Stimulated activated memory B cell treated with anti-CD40 and anti-IgM and Interleukin-4, amounts not matched to agents 10 μg/mL and 1 μg/mL and 100 μg/mL, for 72 hours (primary cell): ENCODE measurements at regions not wholly inside any gene's neighbourhood (a gene's known extent, or its start where the extent isn't known, plus 50 kb on each side); places are given as distances from the start of the nearest gene placed in this dataset.
A peak's percentile ranks its signal among the peaks of the same experiment; 100 is the strongest.

Source experiments
- ATAC-seq: fragments of 150-1000 bp; cut with Tn5 transposase; 2 replicates; pipeline ENCODE4 v1.10.0; 2021
- H3K27ac Mint-ChIP-seq: one replicate; pipeline ENCODE4 v1.8.0; 2022; ENCODE audit warnings: mild to moderate bottlenecking, mixed read lengths
- H3K27me3 Mint-ChIP-seq: one replicate; pipeline ENCODE4 v1.8.0; 2022; ENCODE audit warnings: mixed read lengths
- H3K36me3 Mint-ChIP-seq: one replicate; pipeline ENCODE4 v1.8.0; 2022; ENCODE audit warnings: mixed read lengths
- H3K4me1 Mint-ChIP-seq: one replicate; pipeline ENCODE4 v1.8.0; 2022; ENCODE audit warnings: mixed read lengths
- H3K4me3 Mint-ChIP-seq: one replicate; pipeline ENCODE4 v1.8.0; 2022; ENCODE audit warnings: mild to moderate bottlenecking, moderate library complexity, mixed read lengths
- H3K9me3 Mint-ChIP-seq: one replicate; pipeline ENCODE4 v1.8.0; 2022; ENCODE audit warnings: mixed read lengths

DNA sequence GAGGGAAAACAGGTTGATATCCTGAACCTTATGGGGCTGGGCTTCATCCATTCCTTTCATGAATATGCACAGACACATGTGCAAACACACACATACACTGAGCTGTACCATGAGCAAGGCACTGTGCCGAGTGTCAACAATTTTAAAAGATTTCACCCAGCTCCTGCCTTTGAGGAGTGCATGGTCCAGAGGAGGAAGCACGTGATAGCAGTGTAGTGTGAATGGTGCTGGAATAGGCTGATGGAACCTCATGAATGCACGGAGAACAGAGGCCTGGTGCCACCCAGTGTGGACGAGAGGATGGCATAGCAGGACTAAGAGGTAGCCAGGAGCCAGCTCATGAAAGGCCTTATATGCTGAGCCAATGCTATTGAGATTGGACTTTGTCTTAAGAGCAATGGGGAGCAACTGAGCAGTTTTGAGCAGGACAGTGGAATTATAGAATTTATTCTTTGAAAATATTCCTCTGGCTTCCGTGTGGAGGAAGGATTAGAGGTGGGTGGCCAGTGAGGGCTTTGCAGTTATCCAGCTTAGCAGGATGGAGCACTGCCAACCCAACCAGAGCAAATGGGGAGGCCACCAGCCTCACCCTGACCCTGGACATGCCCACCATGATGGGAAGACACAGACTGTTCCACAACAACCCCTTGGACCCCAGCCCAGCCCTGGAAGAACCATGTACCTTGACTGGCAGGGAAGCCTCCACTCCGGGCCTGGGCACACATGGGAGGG is 84.4 kb downstream of the UNC5CL start:
- H3K4me3 Mint-ChIP-seq, result no peak overlapping the region
- H3K9me3 Mint-ChIP-seq, result no peaks in the 10 kb centered on the region
- no peaks in the 10 kb centered on the region for H3K36me3 Mint-ChIP-seq
- ATAC-seq, result peak; percentile 10
- no peaks in the 10 kb centered on the region for H3K4me1 Mint-ChIP-seq
- H3K27me3 Mint-ChIP-seq, result peaks cover 18% of the 10 kb centered on the region
- H3K27ac Mint-ChIP-seq, result no peak overlapping the region

DNA sequence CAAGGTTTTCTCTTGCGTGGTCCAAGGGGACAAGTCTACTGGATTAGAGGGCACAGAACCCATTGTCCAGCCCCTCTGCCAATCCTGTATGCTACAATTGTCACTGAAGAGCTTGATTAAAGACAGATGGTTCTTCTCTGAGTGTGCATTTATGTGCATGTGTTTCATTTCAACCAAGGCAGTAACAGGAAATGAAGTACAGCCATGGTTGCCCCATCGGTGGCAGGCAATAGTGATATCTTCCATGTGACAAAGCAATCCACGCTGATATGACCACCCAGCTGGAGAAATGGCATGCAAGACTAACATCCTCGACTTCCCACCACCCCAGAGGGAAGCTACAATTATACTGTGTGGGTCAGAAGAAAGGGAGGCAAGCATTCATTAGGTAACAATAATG is 85.5 kb downstream of the UNC5CL start:
- no peak for ATAC-seq
- no peak overlapping the region for H3K27ac Mint-ChIP-seq
- H3K27me3 Mint-ChIP-seq, result peaks cover 24% of the 10 kb centered on the region
- H3K4me3 Mint-ChIP-seq, result no peak overlapping the region
- no peaks in the 10 kb centered on the region for H3K36me3 Mint-ChIP-seq
- H3K9me3 Mint-ChIP-seq, result no peaks in the 10 kb centered on the region
- H3K4me1 Mint-ChIP-seq, result no peaks in the 10 kb centered on the region

- Mint-ChIP-seq H3K36me3 (no peaks in the 10 kb centered on the region), H3K27ac (no peak overlapping the region), H3K27me3 (peaks cover 24% of the 10 kb centered on the region), H3K4me3 (no peak overlapping the region), H3K9me3 (no peaks in the 10 kb centered on the region), H3K4me1 (no peaks in the 10 kb centered on the region)
- no peak for ATAC-seq
Observed at GRCh38 chr6:40950986-40951698, 87.9 kb downstream of the UNC5CL start.

DNA sequence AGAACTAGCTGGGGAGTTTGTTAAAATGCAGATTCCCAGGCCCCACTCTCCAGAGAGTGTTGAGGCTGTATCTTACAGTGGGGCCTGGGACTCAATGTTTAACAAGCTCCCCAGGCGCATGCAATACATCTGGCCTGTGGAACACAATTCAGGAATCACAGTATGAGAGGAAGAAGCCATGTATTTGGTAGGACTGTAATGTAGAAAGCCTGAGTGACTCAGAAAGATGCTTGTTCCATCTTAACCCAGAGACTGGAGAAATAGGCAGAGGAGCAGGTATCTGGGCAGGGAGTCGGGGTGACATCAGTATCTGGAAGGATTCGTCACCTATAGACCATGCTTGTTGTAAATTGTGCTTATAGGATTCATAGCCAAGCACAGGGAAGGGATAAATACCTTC is 90.5 kb downstream of the UNC5CL start:
- H3K9me3 Mint-ChIP-seq, result no peaks in the 10 kb centered on the region
- no peak for ATAC-seq
- peaks cover 24% of the 10 kb centered on the region for H3K27me3 Mint-ChIP-seq
- H3K4me1 Mint-ChIP-seq, result no peaks in the 10 kb centered on the region
- no peaks in the 10 kb centered on the region for H3K36me3 Mint-ChIP-seq
- H3K27ac Mint-ChIP-seq, result no peak overlapping the region
- no peak overlapping the region for H3K4me3 Mint-ChIP-seq

DNA sequence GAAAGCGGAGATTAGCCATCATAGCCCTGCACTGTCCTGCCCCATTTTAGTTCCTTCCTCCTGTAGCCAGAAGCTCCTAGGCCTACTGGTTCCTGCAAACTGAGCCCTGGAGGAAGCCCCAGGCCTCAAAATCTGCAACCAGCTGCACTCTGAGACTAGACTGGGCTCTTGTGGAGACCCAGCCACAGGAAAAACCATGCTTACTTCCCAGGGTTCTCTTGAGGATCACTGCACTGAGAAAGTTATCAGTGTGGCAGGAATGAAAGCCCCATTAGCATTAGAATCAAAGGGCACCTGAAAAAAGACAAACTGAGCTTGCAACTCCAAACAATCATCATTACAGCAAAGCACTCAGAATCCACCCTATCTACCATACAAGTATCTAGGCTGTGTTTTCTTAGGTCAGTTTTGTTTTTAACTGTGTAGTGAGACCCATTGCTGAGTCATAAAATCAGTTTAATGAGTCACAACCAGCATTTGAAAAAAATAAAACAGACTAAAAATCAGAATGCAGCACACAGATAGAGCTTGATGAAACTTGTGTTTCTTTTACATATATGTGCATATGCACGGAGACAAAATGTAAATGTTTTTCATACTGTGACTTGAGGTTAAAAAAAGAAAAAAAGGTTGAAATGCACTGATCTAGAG is 91.0 kb downstream of the UNC5CL start:
- H3K27me3 Mint-ChIP-seq, result peaks cover 24% of the 10 kb centered on the region
- no peaks in the 10 kb centered on the region for H3K36me3 Mint-ChIP-seq
- H3K4me3 Mint-ChIP-seq, result no peak overlapping the region
- H3K4me1 Mint-ChIP-seq, result no peaks in the 10 kb centered on the region
- no peak overlapping the region for H3K27ac Mint-ChIP-seq
- no peak for ATAC-seq
- no peaks in the 10 kb centered on the region for H3K9me3 Mint-ChIP-seq

- H3K36me3 Mint-ChIP-seq, result no peaks in the 10 kb centered on the region
- H3K4me3 Mint-ChIP-seq, result no peak overlapping the region
- ATAC-seq, result no peak
- peaks cover 25% of the 10 kb centered on the region for H3K27me3 Mint-ChIP-seq
- no peaks in the 10 kb centered on the region for H3K4me1 Mint-ChIP-seq
- H3K9me3 Mint-ChIP-seq, result no peaks in the 10 kb centered on the region
- no peak overlapping the region for H3K27ac Mint-ChIP-seq
Observed at GRCh38 chr6:40946738-40947301, 92.2 kb downstream of the UNC5CL start.

DNA sequence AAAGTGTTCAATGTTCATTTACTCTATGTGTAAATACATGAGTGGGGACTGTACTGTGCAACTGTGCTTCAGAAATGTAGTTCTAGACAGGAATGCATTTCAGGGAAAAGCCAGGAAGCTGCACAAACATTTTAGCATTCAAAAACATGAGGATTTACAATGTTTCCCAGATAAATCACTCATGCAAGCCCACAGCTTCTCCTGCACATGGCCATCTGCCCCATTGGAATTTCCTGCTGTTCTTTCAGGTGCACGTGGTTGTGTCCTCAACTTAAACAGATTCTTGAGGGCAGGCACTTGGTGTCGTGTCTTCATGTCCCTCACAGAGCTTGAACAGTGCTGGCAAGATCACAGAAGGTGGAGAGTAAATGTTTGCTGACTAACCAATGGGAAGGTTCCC is 101.5 kb downstream of the UNC5CL start:
- Mint-ChIP-seq H3K36me3 (no peaks in the 10 kb centered on the region), H3K27me3 (peaks cover 45% of the 10 kb centered on the region)
- ATAC-seq, result no peak

GRCh38 chr6:40936818-40937251 is 102.2 kb downstream of the UNC5CL start:
- H3K27ac Mint-ChIP-seq, result no peak overlapping the region
- H3K4me3 Mint-ChIP-seq, result no peak overlapping the region
- H3K9me3 Mint-ChIP-seq, result no peaks in the 10 kb centered on the region
- H3K36me3 Mint-ChIP-seq, result no peaks in the 10 kb centered on the region
- no peaks in the 10 kb centered on the region for H3K4me1 Mint-ChIP-seq
- no peak for ATAC-seq
- peaks cover 44% of the 10 kb centered on the region for H3K27me3 Mint-ChIP-seq

More for the DNA sequence above, 101.5 kb downstream of the UNC5CL start:
- H3K4me1 Mint-ChIP-seq, result no peaks in the 10 kb centered on the region
- no peaks in the 10 kb centered on the region for H3K9me3 Mint-ChIP-seq
- no peak overlapping the region for H3K4me3 Mint-ChIP-seq
- H3K27ac Mint-ChIP-seq, result no peak overlapping the region

GRCh38 chr6:40933864-40934263 is 105.2 kb downstream of the UNC5CL start:
- H3K27ac Mint-ChIP-seq, result no peak overlapping the region
- no peak for ATAC-seq
- H3K36me3 Mint-ChIP-seq, result no peaks in the 10 kb centered on the region
- H3K4me1 Mint-ChIP-seq, result no peaks in the 10 kb centered on the region
- no peaks in the 10 kb centered on the region for H3K9me3 Mint-ChIP-seq
- peaks cover 27% of the 10 kb centered on the region for H3K27me3 Mint-ChIP-seq
- H3K4me3 Mint-ChIP-seq, result no peak overlapping the region

DNA sequence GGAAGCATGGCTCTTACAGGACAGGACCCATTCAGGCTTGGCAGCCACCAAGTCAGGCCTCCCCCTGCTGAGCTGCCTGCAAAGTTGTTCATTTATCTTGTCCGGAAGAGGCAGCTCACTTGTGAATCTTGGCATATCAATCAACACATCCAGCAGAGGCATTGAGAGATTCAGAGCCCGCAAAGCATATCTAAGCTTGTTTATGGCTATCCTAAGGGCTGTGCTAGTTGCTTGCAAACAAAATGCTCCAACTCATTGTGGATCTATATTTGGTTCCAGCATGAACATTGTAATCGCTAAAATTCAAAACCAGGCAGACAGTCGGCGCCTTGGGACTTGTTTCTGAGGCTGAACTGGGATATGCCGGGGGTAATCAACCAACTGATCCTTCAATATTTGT is 106.1 kb downstream of the UNC5CL start:
- Mint-ChIP-seq H3K27me3 (peaks cover 27% of the 10 kb centered on the region), H3K27ac (no peak overlapping the region), H3K36me3 (no peaks in the 10 kb centered on the region), H3K9me3 (no peaks in the 10 kb centered on the region), H3K4me1 (no peaks in the 10 kb centered on the region), H3K4me3 (no peak overlapping the region)
- no peak for ATAC-seq

DNA sequence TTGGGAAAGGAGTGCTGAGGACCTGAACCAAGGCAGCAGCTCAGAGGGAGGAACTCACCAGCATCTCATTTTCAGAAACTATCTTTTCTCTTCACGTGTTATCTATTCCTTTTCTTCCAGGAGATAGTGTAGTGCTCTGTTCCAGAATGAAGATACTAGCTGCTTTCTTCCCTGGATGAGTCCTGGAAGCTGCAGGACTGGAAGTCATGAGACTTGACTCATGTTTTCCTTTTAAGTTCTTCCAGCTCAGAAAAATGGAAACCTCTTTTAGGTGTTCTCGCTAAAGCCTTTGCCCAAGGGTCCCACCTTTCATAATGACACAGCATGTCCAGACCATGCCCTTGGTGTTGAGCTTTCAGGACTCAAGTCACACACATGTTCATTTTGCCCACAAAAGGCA is 106.7 kb downstream of the UNC5CL start:
- H3K36me3 Mint-ChIP-seq, result no peaks in the 10 kb centered on the region
- no peaks in the 10 kb centered on the region for H3K9me3 Mint-ChIP-seq
- no peak for ATAC-seq
- no peak overlapping the region for H3K27ac Mint-ChIP-seq
- H3K4me1 Mint-ChIP-seq, result no peaks in the 10 kb centered on the region
- peaks cover 28% of the 10 kb centered on the region for H3K27me3 Mint-ChIP-seq
- no peak overlapping the region for H3K4me3 Mint-ChIP-seq

DNA sequence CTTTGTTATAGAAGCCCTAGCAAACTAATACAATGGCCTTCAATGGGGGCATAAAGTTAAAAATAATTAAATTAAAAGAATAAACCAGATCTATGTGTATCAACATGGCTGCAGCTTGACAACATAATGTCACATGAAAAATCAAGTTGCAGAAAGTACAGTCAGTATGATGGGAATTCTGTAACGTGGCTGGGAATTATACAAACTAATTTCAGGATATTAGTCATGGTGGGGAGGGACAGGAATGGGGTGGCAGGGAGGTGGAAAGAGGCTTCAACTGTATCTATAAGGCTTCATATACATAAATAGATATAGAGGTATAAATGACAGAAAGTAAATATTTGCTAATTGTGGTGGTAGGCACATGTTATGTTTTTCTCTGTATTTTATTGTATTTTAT is 107.1 kb downstream of the UNC5CL start:
- H3K4me1 Mint-ChIP-seq, result no peaks in the 10 kb centered on the region
- ATAC-seq, result no peak
- H3K27me3 Mint-ChIP-seq, result peaks cover 32% of the 10 kb centered on the region
- H3K36me3 Mint-ChIP-seq, result no peaks in the 10 kb centered on the region
- no peak overlapping the region for H3K4me3 Mint-ChIP-seq
- H3K9me3 Mint-ChIP-seq, result no peaks in the 10 kb centered on the region
- no peak overlapping the region for H3K27ac Mint-ChIP-seq

DNA sequence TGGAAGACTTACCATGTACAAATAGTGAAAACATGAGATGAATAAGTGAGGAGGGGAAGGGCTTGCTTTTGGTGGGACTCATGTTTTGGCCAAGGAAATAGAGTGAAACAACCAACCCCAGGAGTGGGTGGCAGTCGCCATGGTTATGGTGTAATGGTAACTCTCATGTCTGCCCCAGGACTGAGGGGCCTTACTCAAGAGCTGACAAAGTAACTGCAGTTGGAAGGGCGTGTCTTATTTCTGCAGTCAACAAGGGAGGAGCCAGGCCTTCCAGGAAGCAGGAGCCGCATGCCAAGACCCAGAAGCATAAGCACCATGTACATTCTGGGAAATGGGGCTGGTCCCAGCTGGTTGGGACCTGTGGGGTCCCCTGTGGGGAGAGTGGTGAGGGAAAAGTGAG is 108.5 kb downstream of the UNC5CL start:
- no peak overlapping the region for H3K27ac Mint-ChIP-seq
- H3K4me3 Mint-ChIP-seq, result no peak overlapping the region
- no peaks in the 10 kb centered on the region for H3K9me3 Mint-ChIP-seq
- H3K4me1 Mint-ChIP-seq, result peaks cover 2% of the 10 kb centered on the region
- peaks cover 42% of the 10 kb centered on the region for H3K27me3 Mint-ChIP-seq
- no peak for ATAC-seq
- H3K36me3 Mint-ChIP-seq, result no peaks in the 10 kb centered on the region

GRCh38 chr6:40930045-40930444 is 109.0 kb downstream of the UNC5CL start:
- peaks cover 6% of the 10 kb centered on the region for H3K4me1 Mint-ChIP-seq
- peaks cover 42% of the 10 kb centered on the region for H3K27me3 Mint-ChIP-seq
- ATAC-seq, result no peak
- H3K27ac Mint-ChIP-seq, result no peak overlapping the region
- H3K36me3 Mint-ChIP-seq, result no peaks in the 10 kb centered on the region
- no peaks in the 10 kb centered on the region for H3K9me3 Mint-ChIP-seq
- H3K4me3 Mint-ChIP-seq, result no peak overlapping the region

GRCh38 chr6:40929176-40929575 is 109.8 kb downstream of the UNC5CL start:
- Mint-ChIP-seq H3K4me3 (no peak overlapping the region), H3K4me1 (peaks cover 6% of the 10 kb centered on the region), H3K27ac (no peak overlapping the region), H3K9me3 (no peaks in the 10 kb centered on the region), H3K27me3 (peaks cover 36% of the 10 kb centered on the region), H3K36me3 (no peaks in the 10 kb centered on the region)
- ATAC-seq, result no peak
